GM21367 (cell line): ENCODE measurements at regions not wholly inside any gene's neighbourhood (a gene's known extent, or its start where the extent isn't known, plus 50 kb on each side); places are given as distances from the start of the nearest gene placed in this dataset.

Source experiments
- ATAC-seq: cut with Tn5 transposase; IDR thresholded peaks from one replicate; pipeline ENCODE4 v1.9.1; 2021; ENCODE audit not compliant: unreplicated experiment

DNA sequence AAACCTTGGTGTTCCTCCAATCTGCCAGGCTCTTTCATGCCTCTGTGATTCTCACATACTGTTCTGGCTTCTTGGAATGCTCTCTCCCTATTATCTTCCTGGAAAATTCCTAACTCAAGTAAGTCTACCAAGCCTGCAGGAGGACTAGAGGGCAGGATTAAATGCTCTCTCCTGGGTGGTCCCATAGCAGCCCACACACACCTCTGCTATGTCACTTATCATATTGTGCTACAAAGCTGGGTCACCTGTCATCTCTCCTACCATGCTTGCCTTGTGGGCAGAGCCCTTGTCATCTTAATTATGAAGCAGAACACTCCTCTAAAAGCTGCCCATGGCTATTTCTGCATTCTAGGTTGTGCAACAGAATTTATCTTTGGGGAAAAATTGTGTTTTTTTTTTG is 344.5 kb upstream of the NOCT start:
- no peak for ATAC-seq

- no peak for ATAC-seq
Measured at GRCh38 chr4:138670681-138671080, 344.9 kb upstream of the NOCT start.

DNA sequence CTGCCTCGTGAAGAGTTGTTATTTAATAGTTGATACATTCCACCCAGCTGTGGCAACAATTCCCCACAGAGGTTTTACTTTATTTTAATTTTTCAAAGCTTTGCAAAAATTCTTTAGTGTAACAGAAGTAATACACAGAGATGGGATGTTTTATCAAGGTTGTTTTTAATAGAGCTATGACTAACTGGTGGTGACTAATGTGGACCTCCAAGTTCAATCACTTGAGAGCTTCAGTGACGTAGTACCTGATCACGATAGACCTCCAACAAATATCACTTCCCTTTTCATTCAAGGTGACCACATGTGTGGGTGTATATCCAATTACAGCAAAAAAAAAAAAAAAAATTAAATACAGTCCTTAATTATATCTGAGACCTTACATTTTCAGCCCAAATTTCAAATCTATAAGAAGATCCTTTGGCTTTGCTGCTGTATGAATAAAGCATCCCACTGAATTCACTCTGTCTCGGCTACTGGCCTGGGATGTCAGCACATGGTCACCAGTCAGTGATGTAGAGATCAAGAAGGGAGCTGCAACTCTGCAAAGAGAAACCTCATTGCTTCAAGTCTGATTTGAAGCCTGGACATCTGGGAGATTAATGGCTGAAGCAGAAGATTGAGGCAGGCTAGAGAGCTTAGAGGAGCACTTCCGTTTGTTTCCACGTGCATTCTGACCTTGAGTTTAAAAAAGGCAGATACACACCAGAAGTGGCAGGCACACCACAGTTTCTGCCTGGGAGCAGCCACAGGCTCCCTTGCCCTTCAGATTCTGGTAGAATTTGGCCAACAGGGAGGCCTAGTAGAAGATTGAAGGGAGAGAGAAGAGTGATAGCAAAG is 345.9 kb upstream of the NOCT start:
- no peak for ATAC-seq

- ATAC-seq = no peak
Measured at GRCh38 chr4:138668309-138668708, 347.3 kb upstream of the NOCT start.

DNA sequence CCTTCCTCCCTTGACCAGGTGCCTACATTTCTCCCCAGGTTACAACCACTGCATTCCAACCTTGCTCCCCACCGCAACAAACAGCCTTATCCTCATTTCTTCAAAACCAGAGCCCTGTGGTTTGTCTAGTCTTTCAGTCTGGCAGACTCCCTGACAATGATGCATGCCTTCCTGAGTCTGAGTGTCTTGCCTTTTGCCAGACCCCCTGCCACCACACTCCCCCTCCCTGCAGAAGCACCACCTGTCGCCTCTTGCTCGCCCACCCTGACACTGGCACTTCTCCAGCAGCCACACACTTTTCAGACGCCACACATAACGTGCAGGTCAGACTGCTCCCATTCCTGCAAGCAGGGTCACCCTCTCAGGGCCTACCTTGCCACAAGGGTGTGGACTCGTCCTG is 349.2 kb upstream of the NOCT start:
- ATAC-seq = no peak

DNA sequence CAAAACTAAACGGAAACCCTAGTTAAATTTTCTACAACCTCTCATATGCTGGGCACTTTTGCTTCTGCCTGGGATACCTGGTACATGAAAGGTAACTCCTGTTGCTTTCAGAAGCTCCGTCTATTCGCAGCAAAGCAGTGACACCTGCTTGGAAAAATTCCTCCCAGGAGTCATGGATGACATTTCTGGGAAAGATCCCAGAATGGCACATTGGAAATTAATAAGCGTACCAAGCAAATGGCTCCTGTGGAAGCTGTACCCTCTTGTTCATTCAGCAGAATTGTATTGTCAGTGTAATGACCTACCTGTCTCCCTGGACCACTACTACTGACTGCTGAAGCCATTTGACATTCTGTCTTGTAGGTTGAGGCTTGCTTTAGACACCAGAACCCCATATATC is 349.7 kb upstream of the NOCT start:
- ATAC-seq = no peak

GRCh38 chr4:138663883-138664282 is 351.7 kb upstream of the NOCT start:
- no peak for ATAC-seq

DNA sequence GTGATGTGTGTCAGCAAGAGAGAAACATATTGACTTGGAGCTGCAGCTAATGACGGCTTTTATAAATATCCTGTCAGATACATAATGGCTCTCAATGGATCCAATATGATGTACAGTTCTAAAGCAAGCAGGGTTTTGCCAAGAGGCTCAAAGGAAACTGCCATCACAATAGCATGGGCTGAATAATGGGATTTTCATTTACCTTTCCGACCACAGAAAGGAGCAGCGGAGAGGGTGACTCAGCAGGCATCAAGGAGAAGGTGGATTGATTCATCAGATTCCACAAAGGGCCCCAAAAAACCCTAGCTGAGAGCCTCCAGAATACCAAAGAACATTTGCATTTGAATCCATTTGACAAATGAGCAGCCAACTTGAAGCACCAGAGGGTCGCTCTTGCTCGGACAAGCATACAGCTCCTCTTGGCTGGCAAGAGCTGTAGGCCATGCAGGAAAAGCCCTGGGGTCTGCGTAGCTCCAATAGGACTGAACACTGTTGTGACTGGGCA is 355.7 kb upstream of the NOCT start:
- no peak for ATAC-seq

DNA sequence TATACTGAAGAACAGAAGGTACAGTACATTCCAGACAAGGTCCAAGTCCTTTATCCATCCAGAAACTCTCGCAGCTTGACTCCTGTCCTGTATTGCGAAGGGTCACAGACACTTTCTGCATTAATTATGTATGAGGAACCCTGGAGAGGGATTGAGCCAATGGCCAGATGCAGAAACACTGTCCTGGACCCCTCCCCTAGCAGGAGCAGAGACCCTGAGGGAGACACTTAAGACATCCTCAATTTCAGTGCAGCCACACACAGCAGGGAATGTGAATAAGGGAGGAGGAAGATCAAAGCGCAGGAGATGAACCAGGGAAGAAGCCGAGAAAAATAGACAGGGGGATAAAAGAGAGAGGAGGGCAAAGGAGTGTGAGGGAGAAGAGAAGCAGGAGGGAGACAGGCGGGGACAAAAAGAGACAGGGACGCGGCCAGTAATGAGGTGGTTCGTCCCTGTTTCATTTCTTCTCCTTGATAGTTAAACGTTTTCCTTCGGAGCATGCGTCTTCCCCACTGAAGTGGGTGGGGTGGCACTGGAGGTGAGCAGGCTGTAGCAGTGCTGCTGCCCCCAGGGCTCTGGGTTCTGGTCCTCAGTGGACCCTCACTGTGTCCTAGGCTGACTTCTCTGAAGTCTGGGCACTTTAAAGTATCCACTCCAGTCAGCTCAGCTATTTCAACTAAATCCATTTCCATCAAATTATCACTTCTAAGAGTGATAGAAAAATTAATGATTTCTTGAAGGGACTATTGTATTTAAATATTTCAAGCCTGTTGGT is 356.4 kb upstream of the NOCT start:
- ATAC-seq = no peak

GRCh38 chr4:138658518-138658917 is 357.1 kb upstream of the NOCT start:
- no peak for ATAC-seq

DNA sequence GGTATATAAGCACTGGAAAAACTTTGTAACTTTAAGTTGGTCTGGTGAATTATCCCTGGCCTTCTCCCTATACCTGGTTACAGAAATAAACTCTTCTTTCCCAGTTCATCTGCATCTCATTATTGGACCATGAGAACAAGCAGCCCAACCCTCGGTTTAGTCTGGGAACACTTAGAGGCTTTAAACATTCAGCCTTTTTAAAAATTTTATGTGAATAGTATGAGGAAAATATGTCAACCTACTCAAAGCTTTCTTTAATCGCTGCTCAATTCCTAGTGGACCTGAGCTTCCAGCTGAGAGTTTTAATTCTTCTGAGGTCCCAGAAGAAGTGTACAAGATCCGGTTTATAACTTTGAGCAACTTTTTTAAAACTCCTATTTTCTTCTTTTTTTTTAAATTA is 358.6 kb upstream of the NOCT start:
- ATAC-seq = no peak

GRCh38 chr4:138655985-138656384 is 359.6 kb upstream of the NOCT start:
- no peak for ATAC-seq

DNA sequence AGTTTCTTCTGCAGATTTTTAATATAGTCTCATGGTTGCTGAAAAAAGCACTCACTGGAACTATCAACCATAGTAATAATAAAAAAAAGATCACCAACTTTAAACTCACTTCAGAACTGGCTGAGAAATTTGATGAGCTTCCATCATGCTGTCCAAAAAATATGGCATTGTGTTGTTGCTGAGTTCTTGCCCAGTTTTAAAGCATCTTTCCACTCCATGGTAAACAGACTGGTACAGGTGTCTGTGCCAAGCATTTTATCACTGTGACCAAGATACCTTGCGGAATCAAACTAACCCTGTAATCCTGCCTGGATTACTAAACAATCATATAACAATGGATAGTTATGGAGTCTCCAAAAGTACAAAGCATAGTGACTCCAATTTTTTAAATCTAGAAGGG is 360.3 kb upstream of the NOCT start:
- ATAC-seq = no peak

- no peak for ATAC-seq
Measured at GRCh38 chr4:138650929-138651448, 364.6 kb upstream of the NOCT start.

DNA sequence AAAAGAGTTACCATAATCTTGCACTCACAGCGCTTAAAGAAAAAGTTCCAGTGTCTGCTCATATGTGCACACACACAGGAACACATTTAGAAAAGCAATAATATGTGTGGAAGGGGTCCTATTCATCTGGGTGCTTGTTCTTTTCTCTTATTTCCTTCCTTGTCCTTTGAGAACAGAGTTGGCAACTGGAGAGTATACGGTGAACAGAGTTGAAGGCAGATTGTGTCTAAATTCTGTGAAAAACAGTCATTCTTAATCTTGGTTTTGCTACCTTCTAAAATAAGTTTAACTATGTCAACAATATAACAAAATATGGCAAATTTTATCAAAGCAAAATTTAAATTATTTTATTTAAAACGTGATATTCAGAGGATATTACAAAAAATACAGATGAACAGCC is 365.1 kb upstream of the NOCT start:
- no peak for ATAC-seq

DNA sequence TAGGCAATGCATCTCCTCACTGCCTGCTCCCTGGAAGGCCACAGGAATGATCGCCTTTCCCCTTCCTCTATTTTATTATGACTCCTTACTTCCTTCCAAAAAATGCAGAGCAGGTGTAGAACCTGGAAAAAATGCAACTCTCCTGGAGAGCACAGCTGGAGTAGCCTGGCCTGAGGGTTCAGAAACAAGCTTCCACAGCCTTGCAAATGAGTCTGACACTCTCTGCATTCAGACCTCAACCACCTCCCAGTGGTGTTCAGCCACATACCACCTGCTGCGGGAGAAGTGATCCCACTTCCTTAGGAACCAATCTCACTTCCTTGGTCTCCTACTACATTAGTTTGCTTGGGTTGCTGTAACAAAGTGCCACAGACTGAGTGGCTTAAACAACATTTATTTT is 368.1 kb upstream of the NOCT start:
- ATAC-seq = no peak

DNA sequence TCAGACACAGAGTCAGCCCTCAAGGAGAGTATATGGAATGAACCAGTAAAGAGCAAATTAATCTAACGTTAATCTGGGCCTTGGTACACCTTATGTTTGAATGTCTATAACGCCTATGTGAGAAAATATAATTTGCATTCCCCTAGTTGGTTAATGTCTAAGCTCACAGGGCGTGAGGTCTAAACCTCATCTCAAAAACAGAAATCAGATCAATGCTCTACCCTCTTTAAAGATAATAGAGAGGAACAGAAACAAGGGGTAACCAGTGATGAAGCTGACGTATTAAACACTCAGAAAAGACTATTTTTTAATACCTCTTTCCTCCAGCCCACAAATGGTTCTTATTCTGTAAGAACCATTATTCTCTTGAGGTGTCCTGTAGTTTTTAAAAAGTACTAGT is 369.2 kb upstream of the NOCT start:
- no peak for ATAC-seq

GRCh38 chr4:138645289-138645688 is 370.3 kb upstream of the NOCT start:
- ATAC-seq = no peak

DNA sequence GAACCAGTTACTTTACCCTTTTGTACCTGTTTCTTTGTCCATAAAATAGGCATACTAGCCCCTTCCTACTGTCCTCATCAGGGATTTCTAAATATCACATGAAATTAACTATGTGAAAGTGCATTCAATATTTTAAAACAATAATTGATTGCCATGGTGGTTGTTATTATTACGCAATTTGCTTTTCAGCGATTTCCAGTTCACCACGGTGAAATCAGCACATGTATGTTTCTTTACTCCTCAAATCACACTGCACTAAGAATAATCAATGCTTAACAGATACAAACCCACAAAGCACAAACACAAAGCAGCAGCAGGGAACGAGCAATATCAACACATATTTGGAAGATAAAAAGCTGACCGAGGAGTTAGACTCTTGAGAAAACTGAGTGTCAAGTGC is 371.3 kb upstream of the NOCT start:
- ATAC-seq = no peak

DNA sequence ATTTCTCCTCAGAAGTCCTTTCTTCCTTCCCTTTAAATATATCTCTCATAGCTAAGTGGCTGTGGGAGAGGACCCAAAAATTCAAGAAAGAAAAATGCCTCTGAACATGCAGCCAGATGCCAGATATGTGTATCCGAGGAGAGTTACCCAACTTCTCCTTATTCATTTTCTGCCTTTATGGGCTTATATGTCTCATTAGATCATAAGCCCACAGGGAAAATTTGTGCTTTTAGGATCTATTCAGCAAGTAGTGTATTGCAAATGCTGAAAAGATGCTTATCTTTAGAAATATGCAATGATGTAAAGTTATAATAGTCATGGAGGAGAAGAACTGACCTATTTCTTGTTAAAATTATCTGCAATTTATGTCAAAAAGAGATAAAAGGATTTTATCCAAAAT is 371.8 kb upstream of the NOCT start:
- ATAC-seq = no peak

DNA sequence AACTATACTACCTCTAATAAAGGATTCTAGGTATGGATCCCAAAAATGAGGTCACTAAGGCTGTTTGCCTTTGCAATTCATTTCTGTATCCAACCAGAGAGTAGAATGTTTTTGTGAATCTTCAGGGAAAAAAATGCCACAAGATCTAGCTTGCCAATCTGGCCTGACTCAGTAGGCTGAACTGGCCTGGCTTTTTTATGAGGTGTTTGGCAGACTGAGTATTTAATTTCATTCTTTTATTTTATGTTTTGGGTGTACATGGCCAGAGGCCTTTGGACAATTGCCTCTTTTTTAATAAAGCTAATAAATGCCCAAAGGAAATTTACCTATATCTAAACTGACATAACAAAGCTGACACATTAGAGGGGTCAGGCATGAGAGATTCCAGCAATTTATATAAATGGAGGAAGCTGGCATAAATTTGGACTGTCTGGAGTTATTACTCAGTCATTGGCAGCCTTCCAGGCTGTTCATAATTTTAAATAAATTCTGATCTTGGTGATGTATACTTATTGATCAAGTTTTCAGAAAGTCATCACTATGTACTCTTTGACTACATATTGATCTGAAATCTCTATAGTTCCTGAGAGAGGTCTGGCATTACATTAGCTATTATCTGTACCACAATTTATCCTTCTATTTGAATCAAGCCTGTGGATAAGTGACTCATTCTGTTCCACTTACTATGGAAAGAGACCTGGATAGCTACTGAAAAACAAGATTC is 376.4 kb upstream of the NOCT start:
- no peak for ATAC-seq
